Activated CD8-positive, alpha-beta memory T cell treated with anti-CD3 and anti-CD28 coated beads, Interleukin-2, amount 10 ng/mL, durations not matched to agents 7 days and 5 days (primary cell): ENCODE measurements at regions not wholly inside any gene's neighbourhood (a gene's known extent, or its start where the extent isn't known, plus 50 kb on each side); places are given as distances from the start of the nearest gene placed in this dataset.

Source experiments
- ATAC-seq: fragments of 150-1000 bp; cut with Tn5 transposase; one replicate; pipeline ENCODE4 v1.10.0; 2021; ENCODE audit warnings: moderate library complexity
- CTCF ChIA-PET: fragments of 350-600 bp; sonication (Branson Sonifier 250); formaldehyde crosslinking; loops from one replicate; lab custom pipeline; 2021; ENCODE audit warnings: antibody characterized with exemption; lab: Charles Lee
- DNase-seq: peaks from one replicate; pipeline ENCODE4 v3.0.0-alpha.2; 2020
- H3K27ac Mint-ChIP-seq: one replicate; pipeline ENCODE4 v1.8.0; 2021; ENCODE audit warnings: mild to moderate bottlenecking, mixed read lengths
- H3K27me3 Mint-ChIP-seq: one replicate; pipeline ENCODE4 v1.8.0; 2021; ENCODE audit warnings: mixed read lengths
- H3K36me3 Mint-ChIP-seq: one replicate; pipeline ENCODE4 v1.8.0; 2021; ENCODE audit warnings: mild to moderate bottlenecking, mixed read lengths
- H3K4me1 Mint-ChIP-seq: one replicate; pipeline ENCODE4 v1.8.0; 2021; ENCODE audit warnings: mixed read lengths
- H3K4me3 Mint-ChIP-seq: one replicate; pipeline ENCODE4 v1.8.0; 2021; ENCODE audit warnings: mild to moderate bottlenecking, moderate library complexity, mixed read lengths
- H3K9me3 Mint-ChIP-seq: one replicate; pipeline ENCODE4 v1.8.0; 2022; ENCODE audit warnings: low read depth, mixed read lengths

DNA sequence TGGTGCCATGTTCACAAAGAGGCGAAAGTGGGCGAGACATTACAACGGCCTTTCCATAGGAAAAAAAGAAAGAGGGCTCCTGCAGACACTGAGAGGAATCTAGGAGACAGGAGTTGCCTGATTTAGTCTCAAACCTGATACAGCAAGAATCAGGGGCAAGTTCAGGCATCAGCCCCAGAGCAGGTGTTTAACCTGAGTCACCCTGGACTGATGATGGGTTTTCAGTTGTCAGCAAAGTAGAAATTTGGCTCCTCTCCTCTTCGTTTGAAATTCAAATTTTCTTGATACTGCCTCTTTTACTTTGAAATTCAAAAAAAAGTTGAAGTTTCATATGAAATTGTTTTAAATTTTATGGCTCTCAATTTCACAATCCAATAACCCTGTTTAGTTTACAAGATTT, 189.5 kb downstream of the ABCC12 start:
- Mint-ChIP-seq H3K36me3 (no peaks in the 10 kb centered on the region), H3K9me3 (no peaks in the 10 kb centered on the region), H3K4me3 (no peak overlapping the region), H3K27me3 (no peaks in the 10 kb centered on the region), H3K4me1 (no peaks in the 10 kb centered on the region), H3K27ac (no peak overlapping the region)
- DNase-seq (no peak), ATAC-seq (no peak)
- CTCF ChIA-PET: no interaction called here

DNA sequence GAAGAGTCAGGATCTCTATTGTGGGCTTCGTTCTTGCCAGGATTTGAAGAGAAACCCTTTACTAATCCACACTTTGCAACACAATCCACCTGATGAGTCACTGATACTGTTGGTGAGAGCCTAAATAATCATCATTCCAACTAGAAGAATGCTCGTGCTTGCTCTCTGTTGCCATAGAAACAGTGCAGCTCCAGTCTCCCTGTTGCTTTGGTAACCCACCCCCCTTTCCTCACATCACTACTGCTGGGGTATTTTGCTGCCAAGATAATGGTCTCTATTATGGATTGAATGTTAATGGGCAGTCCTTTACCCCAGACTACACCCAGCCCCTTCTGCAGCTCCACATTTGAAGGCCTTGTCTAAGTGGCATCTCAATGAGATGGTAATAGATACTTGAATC, 190.4 kb downstream of the ABCC12 start:
- no peak overlapping the region for H3K4me3 Mint-ChIP-seq
- no peaks in the 10 kb centered on the region for H3K9me3 Mint-ChIP-seq
- H3K27ac Mint-ChIP-seq: no peak overlapping the region
- ATAC-seq (no peak), DNase-seq (no peak)
- no peaks in the 10 kb centered on the region for H3K36me3 Mint-ChIP-seq
- H3K4me1 Mint-ChIP-seq: no peaks in the 10 kb centered on the region
- CTCF ChIA-PET: no interaction called here
- no peaks in the 10 kb centered on the region for H3K27me3 Mint-ChIP-seq

GRCh38 chr16:47958726-47959125, 197.1 kb downstream of the ABCC12 start:
- Mint-ChIP-seq H3K27me3 (no peaks in the 10 kb centered on the region), H3K9me3 (no peaks in the 10 kb centered on the region), H3K4me1 (no peaks in the 10 kb centered on the region), H3K4me3 (no peak overlapping the region), H3K27ac (no peak overlapping the region), H3K36me3 (no peaks in the 10 kb centered on the region)
- CTCF ChIA-PET: no interaction called here
- ATAC-seq: no peak
- no peak for DNase-seq

GRCh38 chr16:47956916-47957315, 198.9 kb downstream of the ABCC12 start:
- CTCF ChIA-PET: no interaction called here
- Mint-ChIP-seq H3K27me3 (no peaks in the 10 kb centered on the region), H3K36me3 (no peaks in the 10 kb centered on the region), H3K4me1 (no peaks in the 10 kb centered on the region), H3K27ac (no peak overlapping the region), H3K9me3 (no peaks in the 10 kb centered on the region), H3K4me3 (no peak overlapping the region)
- DNase-seq (no peak), ATAC-seq (no peak)

GRCh38 chr16:47949714-47950113, 206.1 kb downstream of the ABCC12 start:
- no peak for DNase-seq
- Mint-ChIP-seq H3K9me3 (no peaks in the 10 kb centered on the region), H3K4me1 (no peaks in the 10 kb centered on the region), H3K4me3 (no peak overlapping the region), H3K36me3 (no peaks in the 10 kb centered on the region), H3K27ac (no peak overlapping the region), H3K27me3 (no peaks in the 10 kb centered on the region)
- CTCF ChIA-PET: no interaction called here
- ATAC-seq: no peak

- Mint-ChIP-seq H3K9me3 (no peaks in the 10 kb centered on the region), H3K36me3 (no peaks in the 10 kb centered on the region), H3K27ac (no peak overlapping the region), H3K27me3 (no peaks in the 10 kb centered on the region), H3K4me1 (no peaks in the 10 kb centered on the region), H3K4me3 (no peak overlapping the region)
- CTCF ChIA-PET: no interaction called here
- no peak for ATAC-seq
- DNase-seq: no peak
These were observed 206.5 kb downstream of the ABCC12 start for GRCh38 chr16:47949276-47949675.

GRCh38 chr16:47947723-47948122, 208.1 kb downstream of the ABCC12 start:
- H3K4me1 Mint-ChIP-seq: no peaks in the 10 kb centered on the region
- no peaks in the 10 kb centered on the region for H3K36me3 Mint-ChIP-seq
- no peak overlapping the region for H3K27ac Mint-ChIP-seq
- no peak for ATAC-seq
- H3K9me3 Mint-ChIP-seq: no peaks in the 10 kb centered on the region
- no peak for DNase-seq
- no peak overlapping the region for H3K4me3 Mint-ChIP-seq
- H3K27me3 Mint-ChIP-seq: no peaks in the 10 kb centered on the region
- CTCF ChIA-PET: no interaction called here

DNA sequence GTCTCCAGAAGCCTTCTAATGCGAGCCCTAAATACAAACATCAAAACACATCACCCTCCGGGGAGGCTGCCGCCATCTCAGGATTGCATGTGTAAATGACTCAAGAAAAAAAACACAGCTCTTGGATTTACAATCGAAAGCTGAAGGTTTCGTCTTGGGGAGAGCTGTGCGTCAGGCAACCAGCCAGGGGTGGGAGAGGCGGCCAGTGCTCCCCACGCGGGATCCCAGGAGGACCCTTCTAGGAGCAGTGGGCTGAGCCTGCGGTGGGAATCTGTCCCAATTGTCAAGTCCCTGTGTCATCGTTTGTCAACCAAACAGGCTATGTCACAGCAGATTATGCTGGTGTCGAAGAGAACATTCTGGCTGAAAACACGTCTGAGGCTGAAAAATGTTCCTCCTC, 209.7 kb downstream of the ABCC12 start:
- Mint-ChIP-seq H3K36me3 (no peaks in the 10 kb centered on the region), H3K27me3 (no peaks in the 10 kb centered on the region), H3K27ac (no peak overlapping the region), H3K4me3 (no peak overlapping the region), H3K9me3 (no peaks in the 10 kb centered on the region), H3K4me1 (no peaks in the 10 kb centered on the region)
- DNase-seq: no peak
- no peak for ATAC-seq
- CTCF ChIA-PET: no interaction called here

GRCh38 chr16:47944589-47944988, 211.2 kb downstream of the ABCC12 start:
- Mint-ChIP-seq H3K4me3 (no peak overlapping the region), H3K36me3 (no peaks in the 10 kb centered on the region), H3K9me3 (no peaks in the 10 kb centered on the region), H3K4me1 (no peaks in the 10 kb centered on the region), H3K27me3 (no peaks in the 10 kb centered on the region), H3K27ac (no peak overlapping the region)
- CTCF ChIA-PET: no interaction called here
- ATAC-seq (no peak), DNase-seq (no peak)

- ATAC-seq: no peak
- no peaks in the 10 kb centered on the region for H3K36me3 Mint-ChIP-seq
- CTCF ChIA-PET: no interaction called here
- no peak overlapping the region for H3K27ac Mint-ChIP-seq
- H3K4me1 Mint-ChIP-seq: no peaks in the 10 kb centered on the region
- H3K4me3 Mint-ChIP-seq: no peak overlapping the region
- no peak for DNase-seq
- no peaks in the 10 kb centered on the region for H3K27me3 Mint-ChIP-seq
- H3K9me3 Mint-ChIP-seq: no peaks in the 10 kb centered on the region
These were observed 212.6 kb downstream of the ABCC12 start for GRCh38 chr16:47943235-47943634.

DNA sequence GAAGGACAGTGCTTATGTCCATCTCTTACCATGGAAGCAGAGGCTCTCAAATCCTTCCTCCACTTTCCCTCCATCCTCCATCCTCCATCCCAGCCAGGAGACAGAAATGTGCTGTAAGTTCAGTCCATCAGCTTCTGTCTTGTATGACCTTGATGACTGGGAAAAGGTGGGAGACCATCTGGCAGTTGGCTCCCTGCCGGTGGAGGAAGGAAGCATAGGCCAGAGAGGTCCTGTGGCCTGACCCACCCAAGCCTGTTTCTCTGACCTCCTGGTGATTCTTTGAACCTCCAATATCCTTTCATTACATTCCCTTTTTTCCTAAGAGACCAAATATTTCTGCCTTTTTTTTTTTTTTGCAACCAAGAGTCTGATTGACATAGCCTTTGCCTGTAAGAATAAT, 215.3 kb downstream of the ABCC12 start:
- H3K9me3 Mint-ChIP-seq: no peaks in the 10 kb centered on the region
- CTCF ChIA-PET: interaction anchor here (0.7 kb wide), 1 partner anchor 9 kb away, joined by 3 read pairs; no protein-coding TSS in a partner anchor

GRCh38 chr16:47939680-47940079, 216.1 kb downstream of the ABCC12 start:
- H3K4me1 Mint-ChIP-seq: no peaks in the 10 kb centered on the region
- CTCF ChIA-PET: no interaction called here
- H3K36me3 Mint-ChIP-seq: no peaks in the 10 kb centered on the region
- no peak overlapping the region for H3K27ac Mint-ChIP-seq
- H3K4me3 Mint-ChIP-seq: no peak overlapping the region
- no peak for DNase-seq
- H3K9me3 Mint-ChIP-seq: no peaks in the 10 kb centered on the region
- no peak for ATAC-seq
- H3K27me3 Mint-ChIP-seq: no peaks in the 10 kb centered on the region

More for the DNA sequence above, 215.3 kb downstream of the ABCC12 start:
- Mint-ChIP-seq H3K4me1 (no peaks in the 10 kb centered on the region), H3K27ac (no peak overlapping the region), H3K4me3 (no peak overlapping the region), H3K36me3 (no peaks in the 10 kb centered on the region), H3K27me3 (no peaks in the 10 kb centered on the region)
- DNase-seq (no peak), ATAC-seq (no peak)

DNA sequence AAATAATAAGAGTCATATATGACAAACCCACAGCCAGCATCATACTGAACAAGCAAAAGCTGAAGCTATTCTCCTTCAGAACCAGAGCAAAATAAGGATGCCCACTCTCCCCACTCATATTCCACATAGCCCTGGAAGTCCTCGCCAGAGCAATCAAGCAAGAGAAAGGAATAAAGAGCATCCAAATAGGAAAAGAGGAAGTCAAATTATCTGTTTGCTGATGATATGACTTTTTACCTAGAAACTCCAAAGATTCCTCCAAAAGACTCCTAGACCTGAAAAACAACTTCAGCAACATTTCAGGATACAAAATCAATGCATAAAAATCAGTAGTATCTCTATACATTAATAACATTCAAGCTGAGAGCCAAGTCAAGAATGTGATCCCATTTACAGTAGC, 217.5 kb downstream of the ABCC12 start:
- no peak overlapping the region for H3K4me3 Mint-ChIP-seq

DNA sequence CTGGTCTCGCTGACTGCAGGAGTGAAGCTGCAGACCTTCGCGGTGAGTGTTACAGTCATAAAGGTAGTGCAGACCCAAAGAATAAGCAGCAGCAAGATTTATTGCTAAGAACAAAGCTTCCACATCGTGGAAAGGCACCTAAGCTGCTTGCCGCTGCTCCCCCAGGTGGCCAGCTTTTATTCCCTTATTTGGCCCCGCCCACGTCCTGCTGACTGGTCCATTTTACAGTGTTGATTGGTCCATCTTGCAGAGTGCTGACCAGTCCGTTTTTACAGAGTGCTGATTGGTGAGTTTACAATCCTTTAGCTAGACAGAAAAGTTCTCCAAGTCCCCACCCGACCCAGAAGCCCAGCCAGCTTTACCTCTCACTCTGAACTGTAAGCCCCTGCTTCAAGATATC, 227.8 kb downstream of the ABCC12 start:
- ATAC-seq (no peak), DNase-seq (no peak)
- CTCF ChIA-PET: no interaction called here
- Mint-ChIP-seq H3K9me3 (no peaks in the 10 kb centered on the region), H3K4me1 (no peaks in the 10 kb centered on the region), H3K27me3 (no peaks in the 10 kb centered on the region), H3K27ac (no peak overlapping the region), H3K4me3 (no peak overlapping the region), H3K36me3 (no peaks in the 10 kb centered on the region)

More for the DNA sequence above, 217.5 kb downstream of the ABCC12 start:
- Mint-ChIP-seq H3K4me1 (no peaks in the 10 kb centered on the region), H3K9me3 (no peaks in the 10 kb centered on the region), H3K27ac (no peak overlapping the region), H3K36me3 (no peaks in the 10 kb centered on the region), H3K27me3 (no peaks in the 10 kb centered on the region)
- no peak for DNase-seq
- CTCF ChIA-PET: no interaction called here
- ATAC-seq: no peak

DNA sequence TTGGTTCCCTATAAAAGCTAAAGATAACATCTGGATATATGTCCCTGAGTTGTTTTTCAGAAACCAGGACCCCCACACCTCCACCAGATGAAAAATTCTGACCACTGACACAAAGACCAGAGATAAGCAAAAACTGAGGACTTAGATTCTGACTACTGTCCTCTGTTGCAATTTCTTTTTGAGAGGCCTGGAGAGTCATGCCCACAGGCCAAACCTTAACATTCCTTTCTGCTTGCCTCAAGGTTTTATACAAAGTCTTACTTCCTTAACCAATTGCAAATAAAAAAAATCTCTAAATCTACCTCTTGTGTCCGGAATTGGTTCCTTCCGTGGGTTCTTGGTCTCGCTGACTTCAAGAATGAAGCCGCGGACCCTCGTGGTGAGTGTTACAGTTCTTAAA, 228.5 kb downstream of the ABCC12 start:
- ATAC-seq (no peak), DNase-seq (no peak)
- H3K27me3 Mint-ChIP-seq: no peaks in the 10 kb centered on the region
- no peaks in the 10 kb centered on the region for H3K9me3 Mint-ChIP-seq
- no peaks in the 10 kb centered on the region for H3K4me1 Mint-ChIP-seq
- no peak overlapping the region for H3K27ac Mint-ChIP-seq
- H3K36me3 Mint-ChIP-seq: no peaks in the 10 kb centered on the region
- CTCF ChIA-PET: no interaction called here
- no peak overlapping the region for H3K4me3 Mint-ChIP-seq
